ENCODE measurements at regions not wholly inside any gene's neighbourhood (a gene's known extent, or its start where the extent isn't known, plus 50 kb on each side); places are given as distances from the start of the nearest gene placed in this dataset.

DNA sequence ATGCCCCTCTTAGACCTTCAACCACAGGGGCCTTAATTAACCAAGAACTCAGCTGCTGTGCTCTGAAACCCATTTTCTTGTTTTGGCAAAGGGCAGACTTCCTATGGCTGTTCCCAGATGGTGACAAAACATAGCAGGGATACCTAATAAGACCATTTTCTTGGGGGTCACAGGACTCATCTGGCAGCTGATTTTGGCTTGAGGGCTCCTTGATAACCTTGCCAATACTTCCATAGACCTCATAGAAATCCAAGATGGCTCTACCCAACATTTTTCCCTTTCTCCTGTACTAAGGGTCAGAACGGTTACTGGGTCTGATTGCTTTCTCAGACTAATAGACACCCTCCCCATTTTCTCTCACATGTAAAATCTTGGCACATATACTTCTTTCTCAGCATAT is 757.7 kb upstream of the SEMA6A start:
- TF ChIP-seq CTCF (IDR thresholded peaks at IDR 0.05; ENCODE audit: low read depth, low read length, poor library complexity, severe bottlenecking) (no peak), EZH2phosphoT487 (IDR thresholded peaks at IDR 0.05; ENCODE audit: borderline replicate concordance, low read length) (no peak)
